A549 (cell line): ENCODE measurements at regions not wholly inside any gene's neighbourhood (a gene's known extent, or its start where the extent isn't known, plus 50 kb on each side); places are given as distances from the start of the nearest gene placed in this dataset.

Source experiments
- ATAC-seq, 2 experiments: fragments of 200-7000 bp in 1 of 2; fragments of >200 bp in 1 of 2; cut with Nextera tagmentation in 1 of 2; cut with Tn5 transposase in 1 of 2; 3 replicates each; pipeline versions ENCODE4 v1.8.0 to v1.9.1; 2018 to 2020; ENCODE audit warnings: mild to moderate bottlenecking in 1 of 2, moderate library complexity in 1 of 2
- CTCF ChIA-PET: fragments of 300-600 bp; sonication (Branson Sonifier 250); formaldehyde crosslinking; extraction: SDS; loops from one replicate; lab custom pipeline; 2021; ENCODE audit warnings: antibody characterized with exemption, inconsistent platforms; lab: Yijun Ruan, JAX
- POLR2A ChIA-PET: fragments of 350-600 bp; formaldehyde crosslinking; extraction: SDS; loops from one replicate; lab custom pipeline; 2021; ENCODE audit warnings: antibody characterized with exemption, inconsistent platforms; lab: Yijun Ruan, JAX
- DNase-seq, 2 experiments: peaks; one replicate each; pipeline versions ENCODE4 v3.0.0 to v3.0.0-alpha.2; 2011 to 2016; ENCODE audit warnings: low read depth in 1 of 2, low spot score in 1 of 2
- FAIRE-seq: peaks from 2 replicates; lab custom pipeline; 2011; peaks lifted over from hg19 to GRCh38; lab: Jason Lieb, UNC
- H3K27ac ChIP-seq, 2 experiments: fragments of >200 bp; sonication (Bioruptor Twin); formaldehyde crosslinking; 3 replicates each; pipeline ENCODE4 v1.5.1; 2016 to 2017
- H3K4me1 ChIP-seq: fragments of >200 bp; sonication (Bioruptor Twin); formaldehyde crosslinking; 3 replicates; pipeline ENCODE4 v1.6.1; 2016
- H3K4me2 ChIP-seq: fragments of >200 bp; sonication (Bioruptor Twin); formaldehyde crosslinking; 3 replicates; pipeline ENCODE4 v1.6.1; 2016
- H3K4me3 ChIP-seq: fragments of >200 bp; sonication (Bioruptor Twin); formaldehyde crosslinking; 3 replicates; pipeline ENCODE4 v1.5.1; 2016
- H3K9me3 ChIP-seq: fragments of >200 bp; sonication (Bioruptor Twin); formaldehyde crosslinking; 3 replicates; pipeline ENCODE4 v1.6.1; 2016
- BCL3 ChIP-seq: fragments of >200 bp; sonication (Bioruptor Twin); formaldehyde crosslinking; IDR thresholded peaks from 3 replicates; pipeline ENCODE4 v1.6.1; 2016
- BHLHE40 ChIP-seq: IDR thresholded peaks from 2 replicates; pipeline ENCODE4 v1.6.1; 2012; ENCODE audit warnings: low read depth, low read length, inconsistent platforms
- CHD2 ChIP-seq: fragments of 150-350 bp; IDR thresholded peaks from 2 replicates; pipeline ENCODE4 v1.6.1; 2014; ENCODE audit warnings: low read length; ENCODE audit not compliant: partially characterized antibody
- CHD4 ChIP-seq: fragments of 200-600 bp; sonication (generic); IDR thresholded peaks from 2 replicates; pipeline ENCODE4 v1.6.1; 2016; ENCODE audit warnings: antibody characterized with exemption, mild to moderate bottlenecking, borderline replicate concordance
- EHF ChIP-seq: fragments of 250-450 bp; sonication (Bioruptor Pico); IDR thresholded peaks from 2 replicates; pipeline ENCODE4 v1.5.0; 2020; ENCODE audit warnings: mild to moderate bottlenecking
- ELK1 ChIP-seq: fragments of 150-350 bp; IDR thresholded peaks from 2 replicates; pipeline ENCODE4 v1.6.1; 2014; ENCODE audit warnings: low read depth, mild to moderate bottlenecking, low read length
- EP300 ChIP-seq, 2 experiments: fragments of >200 bp; sonication (Bioruptor Twin); formaldehyde crosslinking; IDR thresholded peaks; 2 replicates in 1 of 2; 3 replicates in 1 of 2; pipeline ENCODE4 v1.6.1; 2016 to 2017
- GATA3 ChIP-seq: IDR thresholded peaks from 2 replicates; pipeline ENCODE4 v1.6.1; 2012; ENCODE audit warnings: borderline replicate concordance
- HES2 ChIP-seq: fragments of >200 bp; sonication (Bioruptor Twin); formaldehyde crosslinking; IDR thresholded peaks from 2 replicates; pipeline ENCODE4 v1.6.1; 2016
- HOXB13 ChIP-seq: fragments of 250-450 bp; sonication (Bioruptor Pico); IDR thresholded peaks from 2 replicates; pipeline ENCODE4 v1.5.0; 2020; ENCODE audit warnings: low read depth, mild to moderate bottlenecking, moderate library complexity
- JUNB ChIP-seq: fragments of >200 bp; sonication (Bioruptor Twin); formaldehyde crosslinking; IDR thresholded peaks from 2 replicates; pipeline ENCODE4 v1.6.1; 2016
- KDM5A ChIP-seq: fragments of 200-600 bp; sonication (generic); IDR thresholded peaks from 2 replicates; pipeline ENCODE4 v1.6.1; 2016; ENCODE audit warnings: antibody characterized with exemption, mild to moderate bottlenecking
- MAZ ChIP-seq: fragments of 150-350 bp; IDR thresholded peaks from 2 replicates; pipeline ENCODE4 v1.6.1; 2014; ENCODE audit warnings: antibody characterized with exemption, low read depth, low read length, borderline replicate concordance
- PBX3 ChIP-seq: IDR thresholded peaks from 2 replicates; pipeline ENCODE4 v1.6.1; 2012
- POLR2A ChIP-seq: IDR thresholded peaks from 2 replicates; pipeline ENCODE4 v1.6.1; 2012; ENCODE audit warnings: mild to moderate bottlenecking, low read length
- SMC3 ChIP-seq: fragments of >200 bp; sonication (Bioruptor Twin); formaldehyde crosslinking; IDR thresholded peaks from 3 replicates; pipeline ENCODE4 v1.6.1; 2018; ENCODE audit warnings: inconsistent platforms
- TFCP2L1 ChIP-seq: fragments of 250-450 bp; sonication (Bioruptor Pico); IDR thresholded peaks from 2 replicates; pipeline ENCODE4 v1.5.0; 2021; ENCODE audit warnings: mild to moderate bottlenecking
- TP53 ChIP-seq: fragments of 250-450 bp; sonication (Bioruptor Pico); IDR thresholded peaks from 2 replicates; pipeline ENCODE4 v1.5.0; 2021; ENCODE audit warnings: mild to moderate bottlenecking, moderate library complexity
- ZC3H11A ChIP-seq: fragments of 450-650 bp; IDR thresholded peaks from 2 replicates; pipeline ENCODE4 v1.6.1; 2014; ENCODE audit warnings: antibody characterized with exemption, mild to moderate bottlenecking
- ZNF302 ChIP-seq: fragments of 250-450 bp; sonication (Bioruptor Pico); IDR thresholded peaks from 2 replicates; pipeline ENCODE4 v1.9.0; 2021; ENCODE audit warnings: inconsistent platforms, mild to moderate bottlenecking, moderate library complexity
- WGBS: methylation state at CpG from one replicate; pipeline ENCODE4 v1.1.6; 2017; ENCODE audit errors: missing lambda C conversion rate; 5-methylcytosine and 5-hydroxymethylcytosine counted together
- TF ChIP-seq, protein P1 (sequence below): IDR thresholded peaks from 2 replicates; pipeline ENCODE4 v1.6.1; 2012; ENCODE audit warnings: low read depth, borderline replicate concordance
- TF ChIP-seq, protein P2 (sequence below): IDR thresholded peaks from 2 replicates; pipeline ENCODE4 v1.6.1; 2012

DNA sequence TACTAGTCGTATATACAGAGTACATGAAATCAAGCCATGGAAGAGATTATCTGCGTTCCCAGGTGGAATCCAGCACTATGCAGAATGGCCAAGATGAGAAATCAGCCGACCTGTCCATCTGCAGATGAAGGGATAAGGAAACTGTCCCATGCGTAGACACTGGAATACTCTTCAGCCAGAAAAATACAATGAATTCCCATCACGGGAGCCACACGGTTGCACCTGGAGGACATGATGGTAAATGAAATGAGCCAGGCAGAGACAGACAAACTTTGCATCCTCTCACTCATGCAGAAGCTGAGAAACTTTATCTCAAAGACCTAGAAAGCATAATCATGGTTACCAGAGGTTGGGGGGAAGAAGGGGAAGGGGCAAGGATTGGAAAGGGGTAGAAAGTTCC is 111.9 kb upstream of the TOP3B start:
- 41% methylated on average over 6 of the region's 6 CpGs for WGBS
- H3K4me3 ChIP-seq = no peak overlapping the region
- H3K4me2 ChIP-seq = no peak overlapping the region
- no peak for ATAC-seq
- no peak for DNase-seq
- ChIA-PET POLR2A (interaction anchor here (0.6 kb wide), 1 partner anchor 12 kb away, joined by 3 read pairs; no protein-coding TSS in a partner anchor), CTCF (no interaction called here)
- peaks cover 3% of the 10 kb centered on the region; the same call in 1 of the 3 replicates for H3K9me3 ChIP-seq
- no peak overlapping the region for H3K27ac ChIP-seq
- TF ChIP-seq ZNF302 (CRISPR knock-in tag) (no peak), SMC3 (no peak)
- no peak for FAIRE-seq
- no peaks in the 10 kb centered on the region for H3K4me1 ChIP-seq

DNA sequence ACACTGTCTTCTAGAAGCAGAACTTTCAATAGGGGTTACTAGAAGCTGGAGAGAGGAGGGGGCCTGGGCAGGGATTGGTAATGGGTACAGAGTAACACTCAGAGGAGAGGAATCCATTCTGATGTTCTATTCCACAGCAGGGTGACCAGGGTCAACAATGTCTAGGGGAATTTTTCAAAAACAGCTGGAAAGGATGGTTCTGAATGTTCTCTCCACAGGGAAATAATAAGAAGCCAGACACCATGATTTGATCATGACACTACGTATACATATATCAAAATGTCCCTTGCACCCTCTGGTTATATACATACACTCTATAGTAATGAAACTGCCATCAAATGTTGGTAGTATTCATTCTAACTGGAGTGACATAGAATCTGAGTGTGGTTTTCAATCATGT is 111.2 kb upstream of the TOP3B start:
- TF ChIP-seq TP53 (CRISPR knock-in tag) = no peak
- no peak for TF ChIP-seq EHF
- no peak for TF ChIP-seq EP300 (IDR thresholded peaks at IDR 0.05)
- TF ChIP-seq, protein P1, sequence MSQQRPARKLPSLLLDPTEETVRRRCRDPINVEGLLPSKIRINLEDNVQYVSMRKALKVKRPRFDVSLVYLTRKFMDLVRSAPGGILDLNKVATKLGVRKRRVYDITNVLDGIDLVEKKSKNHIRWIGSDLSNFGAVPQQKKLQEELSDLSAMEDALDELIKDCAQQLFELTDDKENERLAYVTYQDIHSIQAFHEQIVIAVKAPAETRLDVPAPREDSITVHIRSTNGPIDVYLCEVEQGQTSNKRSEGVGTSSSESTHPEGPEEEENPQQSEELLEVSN = no peak
- no peak for TF ChIP-seq CHD4
- TF ChIP-seq JUNB = no peak
- TF ChIP-seq KDM5A = no peak
- FAIRE-seq (no peak), DNase-seq (no peak), ATAC-seq (no peak)
- 33% methylated on average over 1 of the region's 1 CpG for WGBS
- no peak overlapping the region for H3K4me2 ChIP-seq
- no peaks in the 10 kb centered on the region for H3K4me1 ChIP-seq
- 0 out of 3 replicates have a peak, but pooled peaks cover 3% of the 10 kb centered on the region for H3K9me3 ChIP-seq
- ChIA-PET CTCF (no interaction called here), POLR2A (no interaction called here)
- H3K27ac ChIP-seq = no peak overlapping the region
- no peak overlapping the region for H3K4me3 ChIP-seq

DNA sequence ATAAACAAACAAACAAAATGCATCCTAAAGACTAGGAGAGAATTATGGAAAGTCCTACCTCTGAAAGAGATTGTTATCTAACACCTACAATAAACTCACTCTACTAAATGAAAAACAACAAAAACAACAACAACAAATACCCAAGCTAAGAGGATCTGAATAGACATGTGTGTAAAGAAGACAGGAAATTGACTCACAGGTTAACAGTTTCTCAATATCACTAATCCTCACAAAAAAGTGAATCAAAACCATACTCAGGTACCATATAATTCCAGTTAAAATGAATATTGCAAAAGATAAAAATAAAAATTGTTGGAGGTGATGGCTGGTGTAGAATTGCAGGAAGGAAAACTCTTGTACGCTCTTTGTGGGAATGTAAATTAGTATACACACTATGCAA is 110.4 kb upstream of the TOP3B start:
- H3K4me2 ChIP-seq = no peak overlapping the region
- ATAC-seq = no peak
- no peak overlapping the region for H3K4me3 ChIP-seq
- TF ChIP-seq BHLHE40 (no peak), ELK1 (no peak), MAZ (no peak), BCL3 (no peak), TFCP2L1 (CRISPR knock-in tag) (no peak), GATA3 (no peak)
- no peak for DNase-seq
- no peaks in the 10 kb centered on the region for H3K9me3 ChIP-seq
- CTCF ChIA-PET = no interaction called here
- no peak overlapping the region for H3K27ac ChIP-seq
- POLR2A ChIA-PET = no interaction called here
- FAIRE-seq = no peak
- WGBS = 59% methylated on average over 1 of the region's 1 CpG
- no peaks in the 10 kb centered on the region for H3K4me1 ChIP-seq

DNA sequence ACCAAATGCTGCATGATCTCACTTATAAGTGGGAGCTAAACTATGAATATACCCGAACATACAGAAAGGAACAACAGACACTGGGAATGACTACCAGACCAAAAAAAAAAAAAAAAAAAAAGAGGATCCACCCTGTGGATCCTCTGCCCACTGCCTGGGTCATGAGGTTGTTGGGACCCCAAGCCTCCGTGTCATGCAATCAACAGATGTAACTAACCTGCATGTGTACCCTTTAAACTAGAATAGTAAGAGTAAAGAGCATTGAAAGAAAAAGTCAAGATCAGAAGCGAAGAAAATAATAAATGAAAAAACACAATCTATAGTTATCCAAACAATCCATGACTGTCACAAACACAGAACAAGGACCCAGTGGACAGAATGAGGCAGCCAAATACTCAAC is 109.5 kb upstream of the TOP3B start:
- no peak overlapping the region for H3K27ac ChIP-seq
- WGBS = 26% methylated on average over 3 of the region's 3 CpGs

More for the DNA sequence above, 109.5 kb upstream of the TOP3B start:
- TF ChIP-seq CHD2 = no peak
- no peak for TF ChIP-seq EHF
- TF ChIP-seq PBX3 = no peak
- no peak for TF ChIP-seq ZC3H11A
- TF ChIP-seq HOXB13 (CRISPR knock-in tag) = no peak
- no peak for TF ChIP-seq EP300 (IDR thresholded peaks at IDR 0.05)
- TF ChIP-seq HES2 = no peak
- TF ChIP-seq POLR2A = no peak
- TF ChIP-seq, protein P2, sequence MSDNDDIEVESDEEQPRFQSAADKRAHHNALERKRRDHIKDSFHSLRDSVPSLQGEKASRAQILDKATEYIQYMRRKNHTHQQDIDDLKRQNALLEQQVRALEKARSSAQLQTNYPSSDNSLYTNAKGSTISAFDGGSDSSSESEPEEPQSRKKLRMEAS = no peak
- no peaks in the 10 kb centered on the region for H3K9me3 ChIP-seq
- H3K4me2 ChIP-seq = no peak overlapping the region
- ChIA-PET CTCF (no interaction called here), POLR2A (no interaction called here)
- no peak for FAIRE-seq
- no peak for DNase-seq
- no peak for ATAC-seq
- H3K4me3 ChIP-seq = no peak overlapping the region
- no peaks in the 10 kb centered on the region for H3K4me1 ChIP-seq
